NCI-H446 treated with DMSO at 0.1 percent for 48 hours (cell line): ENCODE measurements at regions not wholly inside any gene's neighbourhood (a gene's known extent, or its start where the extent isn't known, plus 50 kb on each side); places are given as distances from the start of the nearest gene placed in this dataset.

ENCODE experiments used
- DNase-seq: peaks from one replicate; lab custom pipeline; 2025; lab: John Stamatoyannopoulos, UW

GRCh38 chr1:17904290-17904689, 149.2 kb downstream of the ACTL8 start:
- DNase-seq = no peak

- no peak for DNase-seq
These were observed 152.9 kb downstream of the ACTL8 start for GRCh38 chr1:17907999-17908398.

- DNase-seq = no peak
These were observed 153.8 kb downstream of the ACTL8 start for GRCh38 chr1:17908945-17909344.

- DNase-seq = no peak
These were observed 154.5 kb downstream of the ACTL8 start for GRCh38 chr1:17909634-17910033.

- no peak for DNase-seq
These were observed 156.7 kb downstream of the ACTL8 start for GRCh38 chr1:17911791-17912190.

- no peak for DNase-seq
These were observed 157.4 kb downstream of the ACTL8 start for GRCh38 chr1:17912491-17912890.

GRCh38 chr1:17913326-17914115, 158.4 kb downstream of the ACTL8 start:
- DNase-seq = no peak

GRCh38 chr1:17914131-17914530, 159.0 kb downstream of the ACTL8 start:
- no peak for DNase-seq

- no peak for DNase-seq
These were observed 159.9 kb downstream of the ACTL8 start for GRCh38 chr1:17914987-17915386.

- DNase-seq = no peak
These were observed 160.5 kb downstream of the ACTL8 start for GRCh38 chr1:17915511-17916197.

- no peak for DNase-seq
These were observed 161.6 kb downstream of the ACTL8 start for GRCh38 chr1:17916702-17917101.

- DNase-seq = no peak
These were observed 164.6 kb downstream of the ACTL8 start for GRCh38 chr1:17919525-17920439.

GRCh38 chr1:17920881-17921640, 165.9 kb downstream of the ACTL8 start:
- no peak for DNase-seq

- no peak for DNase-seq
These were observed 167.7 kb downstream of the ACTL8 start for GRCh38 chr1:17922833-17923232.

- peak; percentile 19 for DNase-seq
These were observed 168.5 kb downstream of the ACTL8 start for GRCh38 chr1:17923666-17924065.

- no peak for DNase-seq
These were observed 169.4 kb downstream of the ACTL8 start for GRCh38 chr1:17924578-17924977.

GRCh38 chr1:17925290-17926237, 170.4 kb downstream of the ACTL8 start:
- DNase-seq = no peak

GRCh38 chr1:17926906-17927305, 171.8 kb downstream of the ACTL8 start:
- no peak for DNase-seq

- no peak for DNase-seq
These were observed 172.8 kb downstream of the ACTL8 start for GRCh38 chr1:17927952-17928351.

GRCh38 chr1:17929224-17929623, 174.1 kb downstream of the ACTL8 start:
- no peak for DNase-seq

- DNase-seq = no peak
These were observed 175.5 kb downstream of the ACTL8 start for GRCh38 chr1:17930635-17931034.
